ENCODE measurements at regions not wholly inside any gene's neighbourhood (a gene's known extent, or its start where the extent isn't known, plus 50 kb on each side); places are given as distances from the start of the nearest gene placed in this dataset.

DNA sequence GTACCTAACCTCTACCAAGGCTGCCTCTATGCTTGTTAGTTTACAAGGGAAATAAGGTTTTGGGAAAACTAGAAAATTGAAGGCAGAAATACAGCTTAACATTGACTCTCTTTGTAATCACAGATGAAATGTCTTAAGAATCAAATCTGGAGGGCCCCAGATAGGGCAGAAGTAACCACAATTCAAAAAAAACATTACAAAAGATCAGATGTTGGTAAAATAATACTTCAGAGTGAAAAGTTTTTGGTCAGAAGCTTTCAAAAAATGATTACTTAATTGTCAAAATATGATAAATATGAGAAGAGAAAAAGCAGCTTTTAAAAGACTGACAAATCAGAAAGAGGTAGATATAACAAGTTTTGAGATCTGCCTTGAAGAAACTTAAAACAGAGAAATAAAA is 425.1 kb upstream of the NECTIN3 start:
- TF ChIP-seq, protein P1, sequence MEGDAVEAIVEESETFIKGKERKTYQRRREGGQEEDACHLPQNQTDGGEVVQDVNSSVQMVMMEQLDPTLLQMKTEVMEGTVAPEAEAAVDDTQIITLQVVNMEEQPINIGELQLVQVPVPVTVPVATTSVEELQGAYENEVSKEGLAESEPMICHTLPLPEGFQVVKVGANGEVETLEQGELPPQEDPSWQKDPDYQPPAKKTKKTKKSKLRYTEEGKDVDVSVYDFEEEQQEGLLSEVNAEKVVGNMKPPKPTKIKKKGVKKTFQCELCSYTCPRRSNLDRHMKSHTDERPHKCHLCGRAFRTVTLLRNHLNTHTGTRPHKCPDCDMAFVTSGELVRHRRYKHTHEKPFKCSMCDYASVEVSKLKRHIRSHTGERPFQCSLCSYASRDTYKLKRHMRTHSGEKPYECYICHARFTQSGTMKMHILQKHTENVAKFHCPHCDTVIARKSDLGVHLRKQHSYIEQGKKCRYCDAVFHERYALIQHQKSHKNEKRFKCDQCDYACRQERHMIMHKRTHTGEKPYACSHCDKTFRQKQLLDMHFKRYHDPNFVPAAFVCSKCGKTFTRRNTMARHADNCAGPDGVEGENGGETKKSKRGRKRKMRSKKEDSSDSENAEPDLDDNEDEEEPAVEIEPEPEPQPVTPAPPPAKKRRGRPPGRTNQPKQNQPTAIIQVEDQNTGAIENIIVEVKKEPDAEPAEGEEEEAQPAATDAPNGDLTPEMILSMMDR (conservative IDR thresholded peaks at IDR 0.05; ENCODE audit: low read depth, low read length): no peak
- H3K79me2 ChIP-seq (ENCODE audit: insufficient read depth, low read depth): no peaks in the 10 kb centered on the region
- H3K4me3 ChIP-seq (IDR thresholded peaks at IDR 0.05; ENCODE audit: insufficient read depth, low read depth, low read length): no peak overlapping the region
- H3K4me2 ChIP-seq: no peak overlapping the region
- H4K20me1 ChIP-seq (ENCODE audit: insufficient read depth): no peaks in the 10 kb centered on the region
- no peaks in the 10 kb centered on the region for H3K4me1 ChIP-seq (ENCODE audit: low read depth, poor library complexity, severe bottlenecking)
- H3K27me3 ChIP-seq (ENCODE audit: insufficient read depth, low read depth): no peaks in the 10 kb centered on the region
- no peak overlapping the region for H2AFZ ChIP-seq (ENCODE audit: low read depth)
- H3K27ac ChIP-seq: no peak overlapping the region
- no peaks in the 10 kb centered on the region for H3K36me3 ChIP-seq (ENCODE audit: insufficient read depth)
- H3K9ac ChIP-seq: no peak overlapping the region

DNA sequence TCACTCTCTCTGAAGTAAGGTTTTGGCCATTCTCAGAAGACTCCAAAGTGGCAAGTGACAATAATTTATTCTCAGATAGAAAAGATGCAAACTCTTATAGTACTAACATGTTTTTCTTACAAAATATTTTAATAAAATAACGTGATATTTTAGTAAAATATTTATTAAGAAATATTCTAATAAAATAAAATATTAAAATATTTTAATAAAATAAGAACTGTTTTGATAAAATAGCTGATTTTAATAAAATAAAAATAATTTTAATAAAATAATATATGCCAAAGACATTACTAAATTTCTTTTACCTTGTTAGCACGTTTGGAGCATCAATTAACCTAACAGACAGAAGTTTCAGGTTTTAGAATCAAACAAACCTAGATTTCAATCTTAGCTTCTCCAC is 424.0 kb upstream of the NECTIN3 start:
- Histone ChIP-seq H3K79me2 (ENCODE audit: insufficient read depth, low read depth) (no peaks in the 10 kb centered on the region), H2AFZ (ENCODE audit: low read depth) (no peak overlapping the region), H3K9ac (no peak overlapping the region), H3K4me1 (ENCODE audit: low read depth, poor library complexity, severe bottlenecking) (no peaks in the 10 kb centered on the region), H3K27ac (no peak overlapping the region), H3K36me3 (ENCODE audit: insufficient read depth) (no peaks in the 10 kb centered on the region), H4K20me1 (ENCODE audit: insufficient read depth) (no peaks in the 10 kb centered on the region), H3K4me3 (IDR thresholded peaks at IDR 0.05; ENCODE audit: insufficient read depth, low read depth, low read length) (no peak overlapping the region), H3K4me2 (no peak overlapping the region), H3K27me3 (ENCODE audit: insufficient read depth, low read depth) (no peaks in the 10 kb centered on the region)
- TF ChIP-seq, protein P1 (conservative IDR thresholded peaks at IDR 0.05; ENCODE audit: low read depth, low read length): no peak

DNA sequence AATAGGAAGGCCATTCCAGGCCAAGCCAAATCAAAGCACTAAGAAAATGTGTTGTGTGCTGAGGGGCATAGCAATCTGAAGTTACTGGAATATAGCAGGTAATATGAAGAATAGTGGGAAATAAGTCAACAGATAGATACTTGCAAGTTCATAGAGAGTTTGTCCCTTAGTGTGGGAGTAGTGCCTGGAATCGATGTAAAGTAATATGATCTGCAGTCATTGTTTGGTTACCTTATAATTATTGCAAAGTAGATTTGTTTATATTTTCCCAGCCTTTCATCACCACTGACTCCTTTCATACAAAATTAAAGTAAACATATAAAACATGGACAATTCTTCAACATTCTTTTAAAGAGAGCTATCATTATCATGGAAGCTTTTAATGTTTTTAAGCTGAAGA is 420.9 kb upstream of the NECTIN3 start:
- H3K27ac ChIP-seq: no peak overlapping the region
- H2AFZ ChIP-seq (ENCODE audit: low read depth): no peak overlapping the region; the same call in 1 of the 2 replicates
- no peak overlapping the region for H3K4me3 ChIP-seq (IDR thresholded peaks at IDR 0.05; ENCODE audit: insufficient read depth, low read depth, low read length)
- no peaks in the 10 kb centered on the region for H3K36me3 ChIP-seq (ENCODE audit: insufficient read depth)
- no peaks in the 10 kb centered on the region for H4K20me1 ChIP-seq (ENCODE audit: insufficient read depth)
- H3K9ac ChIP-seq: no peak overlapping the region
- H3K4me2 ChIP-seq: no peak overlapping the region
- TF ChIP-seq, protein P1 (conservative IDR thresholded peaks at IDR 0.05; ENCODE audit: low read depth, low read length): no peak
- H3K79me2 ChIP-seq (ENCODE audit: insufficient read depth, low read depth): no peaks in the 10 kb centered on the region
- H3K27me3 ChIP-seq (ENCODE audit: insufficient read depth, low read depth): no peaks in the 10 kb centered on the region
- H3K4me1 ChIP-seq (ENCODE audit: low read depth, poor library complexity, severe bottlenecking): no peaks in the 10 kb centered on the region

DNA sequence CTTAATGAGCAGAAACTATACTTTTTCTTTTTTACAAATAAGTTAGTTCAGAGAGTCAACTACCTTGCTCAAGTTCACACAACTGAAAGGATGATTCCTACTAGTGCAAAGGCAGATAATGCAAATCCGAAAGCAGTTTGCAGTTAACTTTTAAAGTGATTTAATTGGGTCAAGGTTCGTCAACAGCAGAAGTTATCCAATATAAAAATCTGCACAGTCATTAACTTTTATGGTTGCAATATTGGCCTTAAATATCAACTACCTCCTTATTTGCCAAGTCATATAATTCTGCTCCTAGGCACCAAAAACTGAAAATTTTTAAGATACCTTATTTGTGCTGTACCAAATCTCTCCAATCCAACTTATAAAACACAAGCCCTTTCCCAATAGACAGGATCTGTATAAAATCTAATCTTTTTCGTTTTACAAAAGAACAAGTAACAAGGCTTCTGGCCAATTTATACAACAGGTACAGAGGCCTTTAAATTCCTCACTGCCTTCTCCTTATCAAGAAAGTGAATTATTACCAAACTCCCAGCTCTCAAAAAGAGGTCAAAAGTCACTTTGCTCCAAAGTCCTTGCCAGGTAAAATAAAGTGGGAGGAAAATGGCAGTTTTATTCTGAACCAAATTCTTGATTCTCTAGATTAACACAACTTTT is 416.6 kb upstream of the NECTIN3 start:
- Histone ChIP-seq H3K4me1 (ENCODE audit: low read depth, poor library complexity, severe bottlenecking) (no peaks in the 10 kb centered on the region), H4K20me1 (ENCODE audit: insufficient read depth) (no peaks in the 10 kb centered on the region)

More for the DNA sequence above, 416.6 kb upstream of the NECTIN3 start:
- Histone ChIP-seq H3K27me3 (ENCODE audit: insufficient read depth, low read depth) (no peaks in the 10 kb centered on the region), H3K9ac (no peak overlapping the region), H3K27ac (no peak overlapping the region), H2AFZ (ENCODE audit: low read depth) (no peak overlapping the region), H3K4me2 (no peak overlapping the region), H3K79me2 (ENCODE audit: insufficient read depth, low read depth) (no peaks in the 10 kb centered on the region), H3K36me3 (ENCODE audit: insufficient read depth) (no peaks in the 10 kb centered on the region), H3K4me3 (IDR thresholded peaks at IDR 0.05; ENCODE audit: insufficient read depth, low read depth, low read length) (no peak overlapping the region)
- TF ChIP-seq, protein P1 (conservative IDR thresholded peaks at IDR 0.05; ENCODE audit: low read depth, low read length): no peak
